ENCODE measurements at regions not wholly inside any gene's neighbourhood (a gene's known extent, or its start where the extent isn't known, plus 50 kb on each side); places are given as distances from the start of the nearest gene placed in this dataset.

DNA sequence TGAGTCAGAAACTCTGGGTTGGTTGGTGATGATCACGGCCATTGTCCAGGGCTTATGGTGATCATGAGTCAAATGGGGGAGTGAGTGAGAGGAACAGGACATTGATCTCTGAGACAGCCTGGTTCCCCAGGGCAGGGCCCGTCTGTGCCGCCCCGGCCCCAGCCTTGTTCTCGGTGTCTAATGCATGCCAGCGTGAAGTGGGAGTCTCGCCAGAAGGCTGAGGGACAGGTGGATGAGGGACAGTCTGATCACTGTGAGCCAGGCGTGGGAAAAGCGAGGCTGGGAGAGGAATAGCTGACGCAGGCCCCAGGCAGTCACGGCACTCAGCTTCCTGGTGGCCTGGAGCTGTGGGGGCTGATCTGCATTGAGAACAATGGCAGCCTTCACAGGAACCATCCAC, 208.3 kb upstream of the HDAC4 start (continued):
- TF ChIP-seq, protein P1, sequence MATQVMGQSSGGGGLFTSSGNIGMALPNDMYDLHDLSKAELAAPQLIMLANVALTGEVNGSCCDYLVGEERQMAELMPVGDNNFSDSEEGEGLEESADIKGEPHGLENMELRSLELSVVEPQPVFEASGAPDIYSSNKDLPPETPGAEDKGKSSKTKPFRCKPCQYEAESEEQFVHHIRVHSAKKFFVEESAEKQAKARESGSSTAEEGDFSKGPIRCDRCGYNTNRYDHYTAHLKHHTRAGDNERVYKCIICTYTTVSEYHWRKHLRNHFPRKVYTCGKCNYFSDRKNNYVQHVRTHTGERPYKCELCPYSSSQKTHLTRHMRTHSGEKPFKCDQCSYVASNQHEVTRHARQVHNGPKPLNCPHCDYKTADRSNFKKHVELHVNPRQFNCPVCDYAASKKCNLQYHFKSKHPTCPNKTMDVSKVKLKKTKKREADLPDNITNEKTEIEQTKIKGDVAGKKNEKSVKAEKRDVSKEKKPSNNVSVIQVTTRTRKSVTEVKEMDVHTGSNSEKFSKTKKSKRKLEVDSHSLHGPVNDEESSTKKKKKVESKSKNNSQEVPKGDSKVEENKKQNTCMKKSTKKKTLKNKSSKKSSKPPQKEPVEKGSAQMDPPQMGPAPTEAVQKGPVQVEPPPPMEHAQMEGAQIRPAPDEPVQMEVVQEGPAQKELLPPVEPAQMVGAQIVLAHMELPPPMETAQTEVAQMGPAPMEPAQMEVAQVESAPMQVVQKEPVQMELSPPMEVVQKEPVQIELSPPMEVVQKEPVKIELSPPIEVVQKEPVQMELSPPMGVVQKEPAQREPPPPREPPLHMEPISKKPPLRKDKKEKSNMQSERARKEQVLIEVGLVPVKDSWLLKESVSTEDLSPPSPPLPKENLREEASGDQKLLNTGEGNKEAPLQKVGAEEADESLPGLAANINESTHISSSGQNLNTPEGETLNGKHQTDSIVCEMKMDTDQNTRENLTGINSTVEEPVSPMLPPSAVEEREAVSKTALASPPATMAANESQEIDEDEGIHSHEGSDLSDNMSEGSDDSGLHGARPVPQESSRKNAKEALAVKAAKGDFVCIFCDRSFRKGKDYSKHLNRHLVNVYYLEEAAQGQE (tag by site-specific recombination; IDR thresholded peaks at IDR 0.05): no peak
- TF ChIP-seq ZEB2 (tag by site-specific recombination; IDR thresholded peaks at IDR 0.05): no peak
- TF ChIP-seq, protein P2, sequence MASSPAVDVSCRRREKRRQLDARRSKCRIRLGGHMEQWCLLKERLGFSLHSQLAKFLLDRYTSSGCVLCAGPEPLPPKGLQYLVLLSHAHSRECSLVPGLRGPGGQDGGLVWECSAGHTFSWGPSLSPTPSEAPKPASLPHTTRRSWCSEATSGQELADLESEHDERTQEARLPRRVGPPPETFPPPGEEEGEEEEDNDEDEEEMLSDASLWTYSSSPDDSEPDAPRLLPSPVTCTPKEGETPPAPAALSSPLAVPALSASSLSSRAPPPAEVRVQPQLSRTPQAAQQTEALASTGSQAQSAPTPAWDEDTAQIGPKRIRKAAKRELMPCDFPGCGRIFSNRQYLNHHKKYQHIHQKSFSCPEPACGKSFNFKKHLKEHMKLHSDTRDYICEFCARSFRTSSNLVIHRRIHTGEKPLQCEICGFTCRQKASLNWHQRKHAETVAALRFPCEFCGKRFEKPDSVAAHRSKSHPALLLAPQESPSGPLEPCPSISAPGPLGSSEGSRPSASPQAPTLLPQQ (tag by site-specific recombination; IDR thresholded peaks at IDR 0.05): no peak
- TF ChIP-seq, protein P3, sequence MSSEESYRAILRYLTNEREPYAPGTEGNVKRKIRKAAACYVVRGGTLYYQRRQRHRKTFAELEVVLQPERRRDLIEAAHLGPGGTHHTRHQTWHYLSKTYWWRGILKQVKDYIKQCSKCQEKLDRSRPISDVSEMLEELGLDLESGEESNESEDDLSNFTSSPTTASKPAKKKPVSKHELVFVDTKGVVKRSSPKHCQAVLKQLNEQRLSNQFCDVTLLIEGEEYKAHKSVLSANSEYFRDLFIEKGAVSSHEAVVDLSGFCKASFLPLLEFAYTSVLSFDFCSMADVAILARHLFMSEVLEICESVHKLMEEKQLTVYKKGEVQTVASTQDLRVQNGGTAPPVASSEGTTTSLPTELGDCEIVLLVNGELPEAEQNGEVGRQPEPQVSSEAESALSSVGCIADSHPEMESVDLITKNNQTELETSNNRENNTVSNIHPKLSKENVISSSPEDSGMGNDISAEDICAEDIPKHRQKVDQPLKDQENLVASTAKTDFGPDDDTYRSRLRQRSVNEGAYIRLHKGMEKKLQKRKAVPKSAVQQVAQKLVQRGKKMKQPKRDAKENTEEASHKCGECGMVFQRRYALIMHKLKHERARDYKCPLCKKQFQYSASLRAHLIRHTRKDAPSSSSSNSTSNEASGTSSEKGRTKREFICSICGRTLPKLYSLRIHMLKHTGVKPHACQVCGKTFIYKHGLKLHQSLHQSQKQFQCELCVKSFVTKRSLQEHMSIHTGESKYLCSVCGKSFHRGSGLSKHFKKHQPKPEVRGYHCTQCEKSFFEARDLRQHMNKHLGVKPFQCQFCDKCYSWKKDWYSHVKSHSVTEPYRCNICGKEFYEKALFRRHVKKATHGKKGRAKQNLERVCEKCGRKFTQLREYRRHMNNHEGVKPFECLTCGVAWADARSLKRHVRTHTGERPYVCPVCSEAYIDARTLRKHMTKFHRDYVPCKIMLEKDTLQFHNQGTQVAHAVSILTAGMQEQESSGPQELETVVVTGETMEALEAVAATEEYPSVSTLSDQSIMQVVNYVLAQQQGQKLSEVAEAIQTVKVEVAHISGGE (tag by site-specific recombination; conservative IDR thresholded peaks at IDR 0.05; ENCODE audit: low read depth): no peak

- TF ChIP-seq ZNF792 (tag by site-specific recombination; IDR thresholded peaks at IDR 0.05) (no peak), ZNF433 (tag by site-specific recombination; IDR thresholded peaks at IDR 0.05; ENCODE audit: low read depth) (no peak), ZIC2 (tag by site-specific recombination; IDR thresholded peaks at IDR 0.05) (no peak)
- no peaks in the 10 kb centered on the region for H3K4me1 ChIP-seq (ENCODE audit: control insufficient read depth, insufficient read depth, low read length)
- ChIA-PET CTCF (interaction anchor here (0.7 kb wide), 1 partner anchor 466 kb away, joined by 5 read pairs; no protein-coding TSS in a partner anchor), POLR2A (interaction anchor here (0.7 kb wide), 1 partner anchor 66 kb away, joined by 5 read pairs; no protein-coding TSS in a partner anchor)
- no peaks in the 10 kb centered on the region for H3K9me3 ChIP-seq (ENCODE audit: control insufficient read depth, insufficient read depth, low read depth, low read length)
- H3K4me3 ChIP-seq (ENCODE audit: low read depth, low read length): no peak overlapping the region
- H3K27ac ChIP-seq (ENCODE audit: extremely low read depth, low read depth, low read length): no peak overlapping the region
- no peaks in the 10 kb centered on the region for H3K36me3 ChIP-seq (ENCODE audit: control insufficient read depth in 2 of 2, insufficient read depth in 1 of 2, low read length in 2 of 2)
These were observed 207.9 kb upstream of the HDAC4 start for GRCh38 chr2:239608723-239609122.

- Histone ChIP-seq H3K36me3 (ENCODE audit: control insufficient read depth in 2 of 2, insufficient read depth in 1 of 2, low read length in 2 of 2) (no peaks in the 10 kb centered on the region), H3K4me3 (ENCODE audit: low read depth, low read length) (no peak overlapping the region), H3K27ac (ENCODE audit: extremely low read depth, low read depth, low read length) (no peak overlapping the region), H3K4me1 (ENCODE audit: control insufficient read depth, insufficient read depth, low read length) (no peaks in the 10 kb centered on the region), H3K9me3 (ENCODE audit: control insufficient read depth, insufficient read depth, low read depth, low read length) (no peaks in the 10 kb centered on the region)
- ChIA-PET POLR2A (interaction anchor here (0.7 kb wide), 1 partner anchor 66 kb away, joined by 5 read pairs; no protein-coding TSS in a partner anchor), CTCF (interaction anchor here (0.7 kb wide), 1 partner anchor 466 kb away, joined by 5 read pairs; no protein-coding TSS in a partner anchor)
- TF ChIP-seq ZNF302 (tag by site-specific recombination; IDR thresholded peaks at IDR 0.05; ENCODE audit: low read depth) (no peak), KLF17 (tag by site-specific recombination; IDR thresholded peaks at IDR 0.05) (no peak), ZNF155 (tag by site-specific recombination; IDR thresholded peaks at IDR 0.05) (no peak), ZNF211 (tag by site-specific recombination; IDR thresholded peaks at IDR 0.05; ENCODE audit: low read depth) (no peak), ZNF175 (tag by site-specific recombination; IDR thresholded peaks at IDR 0.05) (no peak), ZNF561 (tag by site-specific recombination; IDR thresholded peaks at IDR 0.05; ENCODE audit: borderline replicate concordance) (no peak), ZNF23 (tag by site-specific recombination; IDR thresholded peaks at IDR 0.05; ENCODE audit: borderline replicate concordance) (no peak), ZFP69B (tag by site-specific recombination; IDR thresholded peaks at IDR 0.05) (no peak), ZNF248 (tag by site-specific recombination; IDR thresholded peaks at IDR 0.05) (no peak), ZNF324 (tag by site-specific recombination; IDR thresholded peaks at IDR 0.05) (no peak), MZF1 (tag by site-specific recombination; IDR thresholded peaks at IDR 0.05; ENCODE audit: borderline replicate concordance) (no peak), ZNF747 (tag by site-specific recombination; IDR thresholded peaks at IDR 0.05) (no peak)
- TF ChIP-seq, protein P4, sequence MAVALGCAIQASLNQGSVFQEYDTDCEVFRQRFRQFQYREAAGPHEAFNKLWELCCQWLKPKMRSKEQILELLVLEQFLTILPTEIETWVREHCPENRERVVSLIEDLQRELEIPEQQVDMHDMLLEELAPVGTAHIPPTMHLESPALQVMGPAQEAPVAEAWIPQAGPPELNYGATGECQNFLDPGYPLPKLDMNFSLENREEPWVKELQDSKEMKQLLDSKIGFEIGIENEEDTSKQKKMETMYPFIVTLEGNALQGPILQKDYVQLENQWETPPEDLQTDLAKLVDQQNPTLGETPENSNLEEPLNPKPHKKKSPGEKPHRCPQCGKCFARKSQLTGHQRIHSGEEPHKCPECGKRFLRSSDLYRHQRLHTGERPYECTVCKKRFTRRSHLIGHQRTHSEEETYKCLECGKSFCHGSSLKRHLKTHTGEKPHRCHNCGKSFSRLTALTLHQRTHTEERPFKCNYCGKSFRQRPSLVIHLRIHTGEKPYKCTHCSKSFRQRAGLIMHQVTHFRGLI (tag by site-specific recombination; IDR thresholded peaks at IDR 0.05): no peak
These were observed 207.4 kb upstream of the HDAC4 start for GRCh38 chr2:239608260-239608659.

All from HEK293 (cell line).